AG04450 (cell line): ENCODE measurements at regions not wholly inside any gene's neighbourhood (a gene's known extent, or its start where the extent isn't known, plus 50 kb on each side); places are given as distances from the start of the nearest gene placed in this dataset.

Source experiments
- CTCF ChIA-PET: fragments of 300-600, 350-600 bp; formaldehyde crosslinking; extraction: SDS; loops from one replicate; lab custom pipeline; 2022; ENCODE audit warnings: antibody characterized with exemption, inconsistent platforms; lab: Charles Lee
- POLR2A ChIA-PET: fragments of 350-600 bp; formaldehyde crosslinking; extraction: SDS; loops from one replicate; lab custom pipeline; 2021; ENCODE audit warnings: antibody characterized with exemption, inconsistent platforms; lab: Yijun Ruan, JAX
- DNase-seq: peaks from one replicate; pipeline ENCODE4 v3.0.0-alpha.2; 2011; ENCODE audit warnings: low read depth, low spot score
- H3K27ac ChIP-seq: one replicate; pipeline ENCODE4 v1.5.1; 2012; ENCODE audit warnings: low read depth, low read length, control low read depth
- H3K27me3 ChIP-seq: one replicate; pipeline ENCODE4 v1.6.0; 2012; ENCODE audit warnings: low read length; ENCODE audit not compliant: control insufficient read depth, insufficient read depth
- H3K4me3 ChIP-seq: 2 replicates; pipeline ENCODE4 v1.5.1; 2011; ENCODE audit warnings: mild to moderate bottlenecking, low read depth, low read length, control low read depth
- H3K9me3 ChIP-seq: 2 replicates; pipeline ENCODE4 v1.5.1; 2012; ENCODE audit warnings: low read length; ENCODE audit not compliant: control insufficient read depth, insufficient read depth
- TF ChIP-seq, protein P1 (sequence below): IDR thresholded peaks from 2 replicates; pipeline ENCODE4 v1.5.1; 2011; ENCODE audit warnings: low read depth, low read length, control low read depth, inconsistent platforms

DNA sequence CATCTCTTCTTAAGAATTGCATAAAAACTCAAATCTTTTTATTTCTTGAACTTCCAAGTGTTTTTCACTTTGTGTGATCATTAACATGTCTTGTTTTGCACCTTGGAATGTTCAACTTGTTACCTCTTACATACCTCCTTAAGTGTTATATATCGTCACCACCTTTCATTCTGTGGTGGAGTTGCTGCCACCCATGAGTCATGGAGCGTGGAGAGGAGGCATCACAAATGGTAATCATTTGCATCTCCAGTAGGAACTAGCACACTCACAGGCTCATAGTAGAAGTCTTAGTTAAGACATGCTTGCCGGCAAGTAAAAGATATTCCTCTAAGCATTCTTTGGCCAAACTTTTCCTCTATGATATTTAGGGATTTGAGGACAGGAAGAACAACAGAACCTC is 67.0 kb upstream of the VCX start:
- ChIA-PET CTCF (no interaction called here), POLR2A (no interaction called here)
- Histone ChIP-seq H3K9me3 (no peaks in the 10 kb centered on the region), H3K4me3 (no peak overlapping the region), H3K27ac (no peak overlapping the region), H3K27me3 (no peaks in the 10 kb centered on the region)
- TF ChIP-seq, protein P1, sequence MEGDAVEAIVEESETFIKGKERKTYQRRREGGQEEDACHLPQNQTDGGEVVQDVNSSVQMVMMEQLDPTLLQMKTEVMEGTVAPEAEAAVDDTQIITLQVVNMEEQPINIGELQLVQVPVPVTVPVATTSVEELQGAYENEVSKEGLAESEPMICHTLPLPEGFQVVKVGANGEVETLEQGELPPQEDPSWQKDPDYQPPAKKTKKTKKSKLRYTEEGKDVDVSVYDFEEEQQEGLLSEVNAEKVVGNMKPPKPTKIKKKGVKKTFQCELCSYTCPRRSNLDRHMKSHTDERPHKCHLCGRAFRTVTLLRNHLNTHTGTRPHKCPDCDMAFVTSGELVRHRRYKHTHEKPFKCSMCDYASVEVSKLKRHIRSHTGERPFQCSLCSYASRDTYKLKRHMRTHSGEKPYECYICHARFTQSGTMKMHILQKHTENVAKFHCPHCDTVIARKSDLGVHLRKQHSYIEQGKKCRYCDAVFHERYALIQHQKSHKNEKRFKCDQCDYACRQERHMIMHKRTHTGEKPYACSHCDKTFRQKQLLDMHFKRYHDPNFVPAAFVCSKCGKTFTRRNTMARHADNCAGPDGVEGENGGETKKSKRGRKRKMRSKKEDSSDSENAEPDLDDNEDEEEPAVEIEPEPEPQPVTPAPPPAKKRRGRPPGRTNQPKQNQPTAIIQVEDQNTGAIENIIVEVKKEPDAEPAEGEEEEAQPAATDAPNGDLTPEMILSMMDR, result no peak
- DNase-seq, result no peak

DNA sequence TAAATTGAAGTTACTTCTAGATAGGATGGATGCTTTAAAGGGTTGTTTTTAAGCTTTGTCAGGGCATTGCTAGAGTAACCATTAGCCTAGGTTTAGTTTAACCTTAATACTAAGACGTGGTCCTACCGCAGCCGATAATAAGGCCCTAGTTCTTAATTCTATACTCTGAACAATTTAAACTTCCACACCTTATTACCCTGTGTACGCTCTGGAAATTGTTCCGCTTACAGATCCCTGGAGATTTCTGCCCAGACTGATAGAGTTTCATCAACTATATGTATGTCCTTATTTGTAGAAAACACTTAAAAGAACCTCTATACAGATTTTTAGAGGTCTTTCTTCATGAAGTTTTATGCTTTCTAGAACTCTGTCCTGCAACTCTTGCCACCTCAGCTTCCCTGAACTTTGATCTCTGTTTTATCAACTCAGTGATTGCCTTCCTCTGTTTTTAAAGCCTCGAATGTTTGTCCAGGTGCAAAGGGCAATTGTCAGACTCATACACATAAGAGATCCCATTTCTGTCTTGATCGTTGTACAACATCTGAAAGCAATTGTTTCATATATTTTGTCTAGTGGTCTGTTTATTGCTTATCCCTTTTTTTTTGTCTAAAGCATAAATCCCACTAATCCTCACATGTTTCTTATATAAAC is 71.1 kb upstream of the VCX start:
- Histone ChIP-seq H3K27ac (no peak overlapping the region), H3K4me3 (no peak overlapping the region), H3K27me3 (no peaks in the 10 kb centered on the region), H3K9me3 (no peaks in the 10 kb centered on the region)
- POLR2A ChIA-PET, result no interaction called here
- DNase-seq, result no peak
- TF ChIP-seq, protein P1, result no peak
- CTCF ChIA-PET, result no interaction called here

DNA sequence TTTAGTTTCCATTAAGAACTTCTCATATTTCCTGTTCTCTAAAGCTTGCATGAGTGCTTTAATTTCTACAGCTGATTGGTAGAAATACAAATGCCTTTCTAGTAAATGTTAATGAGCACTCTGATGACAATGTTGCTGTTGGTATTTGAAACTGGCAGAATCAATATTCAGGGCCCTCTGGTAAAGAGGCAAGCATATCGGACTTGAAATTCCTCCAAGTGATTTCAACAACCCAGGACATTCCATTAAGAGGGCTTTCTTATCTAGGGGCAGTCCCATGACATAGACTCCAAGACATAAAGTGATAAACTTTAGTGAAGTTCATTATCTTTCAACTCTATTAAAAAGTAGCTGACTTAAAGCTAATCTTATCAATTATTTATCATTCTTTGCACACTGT is 83.1 kb upstream of the VCX start:
- POLR2A ChIA-PET, result no interaction called here
- no peaks in the 10 kb centered on the region for H3K9me3 ChIP-seq
- TF ChIP-seq, protein P1, result no peak
- H3K4me3 ChIP-seq, result no peak overlapping the region
- DNase-seq, result no peak
- CTCF ChIA-PET, result no interaction called here
- no peaks in the 10 kb centered on the region for H3K27me3 ChIP-seq
- no peak overlapping the region for H3K27ac ChIP-seq

DNA sequence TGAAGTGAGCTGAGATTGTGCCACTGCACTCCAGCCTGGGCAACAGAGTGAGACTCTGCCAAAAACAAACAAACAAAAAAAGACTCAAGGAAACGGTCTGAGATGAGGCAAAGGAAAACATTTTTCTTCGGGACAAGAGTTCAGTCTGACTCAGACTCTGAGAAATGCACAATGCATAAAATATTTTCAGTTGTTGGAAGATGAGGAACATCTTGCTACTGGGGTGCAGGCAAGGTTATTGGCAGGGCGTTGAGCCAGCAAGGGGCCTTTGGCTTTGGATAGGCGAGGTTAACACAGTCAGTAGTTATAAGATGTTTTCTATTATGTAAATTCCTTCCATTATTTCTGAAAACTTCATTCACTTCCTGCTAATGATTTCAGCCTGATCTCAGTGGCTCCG is 96.1 kb upstream of the VCX start:
- H3K9me3 ChIP-seq, result no peaks in the 10 kb centered on the region
- no peak overlapping the region for H3K27ac ChIP-seq
- no peaks in the 10 kb centered on the region for H3K27me3 ChIP-seq
- ChIA-PET POLR2A (no interaction called here), CTCF (no interaction called here)
- H3K4me3 ChIP-seq, result no peak overlapping the region
- TF ChIP-seq, protein P1, result no peak
- no peak for DNase-seq

DNA sequence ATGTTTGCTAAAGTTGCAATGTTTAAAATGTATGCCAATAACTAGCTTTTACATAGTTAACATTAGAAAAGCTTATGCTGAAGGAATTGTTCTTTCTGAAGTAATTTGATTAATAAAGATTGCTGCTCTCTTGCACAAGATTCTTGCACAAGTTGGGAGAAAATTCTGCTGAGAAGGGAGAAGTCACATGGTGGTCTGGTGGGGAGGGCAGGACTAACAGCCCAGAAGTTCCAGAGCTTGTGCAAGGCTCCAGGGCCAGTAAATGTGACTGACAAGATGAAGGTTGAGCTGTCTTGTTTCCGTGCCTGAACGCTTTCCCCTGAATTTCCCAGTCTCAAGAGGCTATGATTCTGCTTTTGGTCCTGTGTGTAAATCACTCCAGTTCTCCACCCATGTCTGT is 112.9 kb upstream of the VCX start:
- TF ChIP-seq, protein P1, result no peak
- Histone ChIP-seq H3K9me3 (no peaks in the 10 kb centered on the region), H3K4me3 (no peak overlapping the region), H3K27ac (no peak overlapping the region), H3K27me3 (no peaks in the 10 kb centered on the region)
- ChIA-PET POLR2A (no interaction called here), CTCF (no interaction called here)
- DNase-seq, result no peak
